ENCODE measurements at regions not wholly inside any gene's neighbourhood (a gene's known extent, or its start where the extent isn't known, plus 50 kb on each side); places are given as distances from the start of the nearest gene placed in this dataset.

DNA sequence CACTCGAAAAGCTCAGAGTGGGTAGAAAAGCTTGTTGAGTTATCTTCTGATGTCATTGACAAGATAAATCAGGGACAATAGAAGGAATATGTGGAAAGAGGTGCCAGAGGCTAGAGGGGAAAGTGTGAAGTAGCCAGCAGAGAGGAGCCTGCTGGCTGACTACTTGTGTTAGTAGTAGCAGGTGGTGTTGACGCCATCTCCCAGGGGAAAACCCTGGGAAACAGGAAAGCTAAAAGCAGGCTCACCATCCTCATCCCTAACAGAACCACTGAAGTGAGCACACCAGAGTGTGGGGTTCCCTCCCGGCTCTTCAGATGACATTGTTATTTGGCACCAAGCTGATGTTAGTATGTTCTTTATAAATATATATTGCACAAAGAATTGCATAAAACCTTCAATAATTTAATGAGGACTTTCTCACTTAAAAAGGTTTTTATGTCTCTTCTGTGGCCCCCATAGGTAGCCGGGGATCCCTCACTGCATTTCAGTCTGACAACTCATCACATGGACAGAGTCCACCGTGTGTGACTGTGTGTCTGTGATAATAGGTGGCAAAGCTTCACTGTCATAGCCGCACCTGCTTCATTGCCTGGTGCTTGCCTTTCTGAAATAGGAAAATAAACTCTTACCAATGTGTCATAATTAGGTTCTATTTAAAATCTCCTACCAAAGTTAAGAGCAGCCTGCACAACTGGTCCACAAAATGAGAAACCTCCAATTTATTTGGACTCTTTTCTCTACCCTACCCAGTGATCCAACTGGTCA is 63.2 kb upstream of the TOP3B start:
- Mint-ChIP-seq H3K36me3 (ENCODE audit: low read depth) (no peaks in the 10 kb centered on the region), H3K27me3 (peaks cover 26% of the 10 kb centered on the region), H3K4me3 (no peak overlapping the region), H3K27ac (no peak overlapping the region), H3K4me1 (peaks cover 2% of the 10 kb centered on the region), H3K9me3 (no peaks in the 10 kb centered on the region)
- intact Hi-C loops (cut with micrococcal nuclease), result no loop called here
- DNase-seq, result no peak

DNA sequence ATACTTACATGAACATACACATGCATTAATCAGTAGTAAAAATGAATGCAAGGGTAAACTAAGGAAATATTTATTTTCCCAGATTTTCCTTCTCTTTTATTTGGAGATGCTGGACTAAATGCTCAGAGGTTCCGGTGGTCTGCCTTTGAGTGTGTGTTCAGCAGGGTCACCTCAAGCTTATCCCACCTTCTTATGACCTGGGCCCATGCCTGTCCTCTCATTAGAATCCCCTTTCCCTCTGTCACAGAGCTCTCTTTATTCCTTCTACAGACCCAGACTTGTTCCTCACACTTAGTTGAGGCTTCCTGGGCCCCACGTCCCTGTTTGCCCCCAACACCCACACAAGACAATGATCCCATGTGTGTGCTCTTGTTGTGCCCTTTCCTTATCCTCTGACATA is 61.6 kb upstream of the TOP3B start:
- H3K4me1 Mint-ChIP-seq, result peaks cover 2% of the 10 kb centered on the region
- intact Hi-C loops (cut with micrococcal nuclease), result no loop called here
- H3K36me3 Mint-ChIP-seq (ENCODE audit: low read depth), result no peaks in the 10 kb centered on the region
- peaks cover 36% of the 10 kb centered on the region for H3K27me3 Mint-ChIP-seq
- no peak overlapping the region for H3K4me3 Mint-ChIP-seq
- DNase-seq, result no peak
- H3K27ac Mint-ChIP-seq, result no peak overlapping the region
- no peaks in the 10 kb centered on the region for H3K9me3 Mint-ChIP-seq

DNA sequence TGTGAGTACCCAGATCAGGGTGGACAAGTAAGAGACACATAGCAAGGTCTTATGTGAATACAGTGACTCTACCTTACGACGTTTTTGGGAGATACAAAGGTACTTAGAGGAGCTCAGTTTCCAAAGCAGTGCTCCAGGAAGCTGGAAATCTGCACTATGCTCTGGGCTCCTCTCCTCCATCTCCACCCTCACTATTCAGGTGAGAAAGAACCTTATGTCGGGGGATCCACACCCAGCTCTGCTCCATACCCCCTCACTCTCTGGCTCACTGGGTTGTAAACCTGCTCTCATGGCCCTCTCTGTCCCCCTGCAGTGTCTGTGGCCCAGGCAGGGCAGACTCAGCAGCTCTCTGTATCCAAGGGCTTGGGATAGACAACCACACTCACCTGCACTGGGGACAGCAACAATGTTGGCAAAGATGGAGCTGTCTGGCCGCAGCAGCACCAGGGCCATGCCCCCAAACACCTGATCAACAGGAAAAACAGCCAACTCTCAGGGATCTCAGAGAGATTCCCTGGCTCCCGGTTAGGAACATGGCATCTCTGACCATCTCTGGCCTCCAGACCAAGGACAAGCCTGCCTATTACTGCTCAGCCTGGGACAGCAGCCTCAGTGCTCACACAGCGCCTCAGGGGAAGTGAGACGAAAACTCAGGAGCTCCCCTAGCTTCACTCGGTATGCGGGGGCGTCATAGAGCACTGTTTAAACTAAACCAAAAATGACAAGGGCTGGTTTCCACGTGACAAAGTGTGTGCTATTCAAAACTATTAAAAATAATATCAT is 60.9 kb upstream of the TOP3B start:
- H3K4me3 Mint-ChIP-seq, result no peak overlapping the region
- H3K9me3 Mint-ChIP-seq, result no peaks in the 10 kb centered on the region
- peaks cover 2% of the 10 kb centered on the region for H3K4me1 Mint-ChIP-seq
- H3K36me3 Mint-ChIP-seq (ENCODE audit: low read depth), result no peaks in the 10 kb centered on the region
- H3K27me3 Mint-ChIP-seq, result peaks cover 32% of the 10 kb centered on the region
- H3K27ac Mint-ChIP-seq, result no peak overlapping the region
- no peak for DNase-seq
- intact Hi-C loops (cut with micrococcal nuclease), result no loop called here

DNA sequence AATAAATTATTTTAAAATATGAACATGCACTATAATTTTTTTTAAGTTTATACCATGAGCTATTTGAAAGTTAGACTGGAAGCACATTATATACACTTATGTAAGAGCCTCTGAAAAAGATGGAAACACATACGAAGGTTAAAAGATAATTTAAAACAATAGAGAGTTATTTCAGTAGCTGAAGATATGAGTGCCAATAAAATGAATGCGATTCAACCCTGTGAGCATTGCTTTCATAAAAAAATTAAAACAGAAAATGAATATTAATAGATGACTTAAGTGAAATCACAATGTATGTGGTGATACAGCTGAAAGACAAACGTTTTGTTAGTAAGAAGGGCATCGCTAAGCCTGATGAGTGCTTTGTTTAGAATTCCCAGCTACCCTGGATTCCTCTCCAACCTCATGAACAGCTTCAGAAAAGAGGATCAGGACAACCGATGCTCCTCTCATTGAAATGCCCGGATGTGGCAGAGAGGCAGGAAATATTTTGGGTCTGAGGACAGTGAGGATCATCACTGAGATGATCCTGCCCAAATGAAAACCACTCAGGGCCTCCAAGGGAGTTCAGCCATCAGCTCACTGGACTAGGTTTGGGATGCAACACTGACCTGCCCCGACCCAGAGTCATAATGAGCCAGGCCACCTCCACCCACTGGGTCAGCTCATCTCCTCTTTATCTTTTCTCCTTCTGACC is 60.2 kb upstream of the TOP3B start:
- DNase-seq, result no peak
- H3K36me3 Mint-ChIP-seq (ENCODE audit: low read depth), result no peaks in the 10 kb centered on the region
- H3K27me3 Mint-ChIP-seq, result peaks cover 30% of the 10 kb centered on the region
- intact Hi-C loops (cut with micrococcal nuclease), result no loop called here
- H3K9me3 Mint-ChIP-seq, result no peaks in the 10 kb centered on the region
- H3K27ac Mint-ChIP-seq, result no peak overlapping the region
- peaks cover 2% of the 10 kb centered on the region for H3K4me1 Mint-ChIP-seq
- no peak overlapping the region for H3K4me3 Mint-ChIP-seq

DNA sequence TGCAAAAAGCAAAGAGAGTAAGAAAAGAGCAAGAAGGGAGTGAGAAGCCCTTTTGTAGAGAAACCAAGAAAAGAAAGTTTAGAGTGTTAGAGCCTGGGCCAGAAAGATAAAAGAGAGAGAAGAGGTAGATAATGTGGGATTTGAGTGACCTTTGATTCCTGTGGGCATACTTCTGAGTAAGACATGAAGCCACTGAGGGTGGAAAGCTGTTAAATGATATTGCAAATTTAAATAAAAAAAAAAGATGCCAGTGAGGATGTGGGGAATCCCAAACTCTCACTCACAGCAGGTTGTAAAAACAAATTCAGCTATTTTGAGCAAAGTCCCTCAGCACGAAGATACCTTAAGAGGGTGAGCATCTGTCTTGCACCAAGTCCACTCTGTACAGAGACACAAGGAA is 59.4 kb upstream of the TOP3B start:
- Mint-ChIP-seq H3K4me1 (peaks cover 2% of the 10 kb centered on the region), H3K27me3 (peaks cover 28% of the 10 kb centered on the region), H3K9me3 (no peaks in the 10 kb centered on the region), H3K4me3 (no peak overlapping the region), H3K36me3 (ENCODE audit: low read depth) (no peaks in the 10 kb centered on the region), H3K27ac (no peak overlapping the region)
- DNase-seq, result no peak
- intact Hi-C loops (cut with micrococcal nuclease), result no loop called here

DNA sequence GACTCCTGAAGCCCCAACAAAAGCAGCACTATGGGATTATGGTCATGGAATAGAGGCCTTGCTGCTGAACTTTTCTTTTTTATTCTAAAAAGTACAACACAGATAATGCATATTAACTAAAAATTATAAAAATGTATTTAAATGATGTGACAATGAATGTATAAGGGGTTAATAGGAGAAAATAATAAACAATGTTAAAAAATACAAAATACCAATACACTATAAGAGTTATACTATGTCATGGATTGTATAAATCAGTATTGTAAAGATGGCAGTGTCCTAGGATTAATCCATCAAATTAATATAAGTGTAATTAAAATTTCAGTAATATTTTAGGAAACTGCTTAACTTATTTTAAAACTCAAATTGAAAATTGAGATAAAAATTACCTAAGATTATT is 58.3 kb upstream of the TOP3B start:
- Mint-ChIP-seq H3K36me3 (ENCODE audit: low read depth) (no peaks in the 10 kb centered on the region), H3K4me3 (no peak overlapping the region), H3K27me3 (peaks cover 22% of the 10 kb centered on the region)

DNA sequence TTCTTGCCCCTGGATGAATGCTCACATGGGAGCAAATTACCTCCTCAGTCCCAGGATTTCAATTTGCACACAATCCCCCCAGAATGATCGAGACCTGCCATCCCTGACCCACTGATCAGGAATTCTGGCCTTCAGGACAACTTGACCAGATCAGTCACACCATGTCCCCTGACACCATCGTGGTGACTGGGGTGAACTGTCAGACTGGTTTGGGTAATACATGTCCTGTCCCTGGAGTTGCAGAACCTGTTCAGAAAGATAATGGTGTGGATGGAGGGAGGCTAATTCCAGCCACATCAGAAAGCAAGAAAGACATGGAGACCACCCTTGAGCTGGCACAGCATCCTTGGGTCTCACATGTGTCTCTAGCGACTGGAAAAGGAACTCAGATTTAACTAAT is 57.9 kb upstream of the TOP3B start:
- Mint-ChIP-seq H3K27me3 (peaks cover 22% of the 10 kb centered on the region), H3K9me3 (no peaks in the 10 kb centered on the region), H3K36me3 (ENCODE audit: low read depth) (no peaks in the 10 kb centered on the region), H3K27ac (no peak overlapping the region), H3K4me3 (no peak overlapping the region), H3K4me1 (peaks cover 2% of the 10 kb centered on the region)
- DNase-seq, result no peak
- intact Hi-C loops (cut with micrococcal nuclease), result no loop called here

More for the DNA sequence above, 58.3 kb upstream of the TOP3B start:
- Mint-ChIP-seq H3K27ac (no peak overlapping the region), H3K4me1 (peaks cover 2% of the 10 kb centered on the region), H3K9me3 (no peaks in the 10 kb centered on the region)
- intact Hi-C loops (cut with micrococcal nuclease), result no loop called here
- DNase-seq, result no peak

DNA sequence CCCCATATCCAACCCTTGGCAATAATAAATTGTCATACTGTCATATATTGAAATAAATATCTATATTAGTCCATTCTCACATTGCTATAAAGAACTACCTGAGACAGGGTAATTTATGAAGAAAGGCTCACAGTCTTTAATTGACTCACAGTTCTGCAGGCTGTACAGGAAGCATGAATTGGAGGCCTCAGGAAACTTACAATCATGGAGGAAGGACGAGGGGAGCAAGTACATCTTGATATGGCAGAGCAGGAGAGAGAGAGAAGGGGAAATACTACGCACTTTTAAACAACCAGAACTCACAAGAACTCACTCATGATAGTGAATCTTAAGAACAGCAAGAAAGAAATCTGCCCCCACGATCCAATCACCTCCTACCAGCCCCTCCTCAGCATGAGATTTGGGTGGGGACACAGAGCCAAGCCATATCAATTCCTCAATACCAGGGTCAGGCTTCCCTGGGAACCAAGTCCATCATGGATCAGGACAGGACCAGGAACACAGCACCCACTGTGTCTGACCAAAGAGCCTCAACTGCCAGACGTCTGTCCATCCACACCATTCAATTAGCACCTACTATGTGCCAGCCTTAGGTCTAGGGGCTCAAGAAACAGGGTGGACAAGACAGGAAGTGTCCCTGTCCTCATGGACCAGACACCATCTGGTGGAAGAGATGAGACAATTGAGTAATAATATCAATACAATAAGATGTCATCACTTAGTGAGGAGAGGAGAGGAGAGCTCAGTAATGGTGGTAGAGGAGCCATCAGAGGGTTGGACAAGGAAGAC is 56.9 kb upstream of the TOP3B start:
- H3K4me3 Mint-ChIP-seq, result no peak overlapping the region
- DNase-seq, result no peak
- intact Hi-C loops (cut with micrococcal nuclease), result no loop called here

DNA sequence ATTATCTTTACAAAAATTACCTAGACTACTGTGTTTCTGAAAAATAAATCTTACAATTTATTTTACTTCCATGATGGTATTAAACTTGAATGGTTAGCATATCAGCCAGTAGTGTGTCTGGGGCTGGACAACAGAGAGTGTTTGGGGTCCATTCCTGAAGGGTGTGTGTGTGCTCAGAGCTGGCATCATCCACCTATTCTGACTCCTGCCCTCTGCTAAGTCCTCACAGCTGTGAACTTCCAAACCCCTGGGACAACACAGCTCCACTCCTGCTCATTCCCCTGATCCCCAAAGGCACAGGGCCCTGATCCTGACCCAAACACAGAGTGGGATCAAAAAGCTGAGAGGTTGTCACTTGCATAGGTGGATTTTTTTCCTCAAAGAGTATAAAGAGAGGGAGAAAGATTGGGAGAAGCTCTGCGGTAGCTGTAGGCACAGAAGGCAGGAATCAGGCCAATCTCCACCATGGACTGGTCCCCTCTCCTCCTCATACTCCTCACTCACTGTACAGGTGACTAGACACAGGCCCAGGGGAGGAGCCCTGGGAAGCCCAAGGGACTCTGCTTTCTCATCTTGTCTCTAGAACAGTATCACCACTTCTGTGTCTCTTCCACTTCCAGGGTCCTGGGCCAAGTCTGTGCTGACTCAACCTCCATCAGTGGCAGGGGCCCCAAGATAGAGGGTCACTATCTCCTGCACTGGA is 55.7 kb upstream of the TOP3B start:
- Mint-ChIP-seq H3K27me3 (peaks cover 27% of the 10 kb centered on the region), H3K27ac (no peak overlapping the region), H3K4me3 (no peak overlapping the region), H3K9me3 (no peaks in the 10 kb centered on the region), H3K4me1 (peaks cover 2% of the 10 kb centered on the region), H3K36me3 (ENCODE audit: low read depth) (no peaks in the 10 kb centered on the region)
- intact Hi-C loops (cut with micrococcal nuclease), result no loop called here
- DNase-seq, result no peak

More for the DNA sequence above, 56.9 kb upstream of the TOP3B start:
- Mint-ChIP-seq H3K4me1 (peaks cover 2% of the 10 kb centered on the region), H3K27me3 (peaks cover 27% of the 10 kb centered on the region), H3K9me3 (no peaks in the 10 kb centered on the region), H3K27ac (no peak overlapping the region), H3K36me3 (ENCODE audit: low read depth) (no peaks in the 10 kb centered on the region)

DNA sequence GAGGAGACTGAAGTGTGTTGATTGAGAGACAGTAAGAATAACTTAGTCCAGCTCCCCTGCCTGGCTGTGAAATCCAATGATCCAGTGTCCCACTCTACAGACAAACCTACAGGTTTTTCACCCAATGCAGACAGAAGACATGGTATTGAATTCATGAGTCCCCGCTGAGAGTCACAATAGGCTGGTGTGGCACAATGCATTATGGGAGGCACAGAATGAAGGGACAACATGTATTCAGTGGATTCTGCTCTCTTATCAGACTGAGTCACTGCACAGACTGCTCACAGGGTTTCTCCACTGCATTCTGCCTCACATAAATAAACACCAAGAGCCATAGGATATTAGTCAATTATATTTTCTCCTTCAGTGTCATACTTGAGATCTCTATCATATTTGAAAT is 55.2 kb upstream of the TOP3B start:
- Mint-ChIP-seq H3K36me3 (ENCODE audit: low read depth) (no peaks in the 10 kb centered on the region), H3K4me3 (no peak overlapping the region), H3K27me3 (peaks cover 26% of the 10 kb centered on the region), H3K27ac (no peak overlapping the region), H3K4me1 (peaks cover 2% of the 10 kb centered on the region), H3K9me3 (no peaks in the 10 kb centered on the region)
- no peak for DNase-seq
- intact Hi-C loops (cut with micrococcal nuclease), result no loop called here

DNA sequence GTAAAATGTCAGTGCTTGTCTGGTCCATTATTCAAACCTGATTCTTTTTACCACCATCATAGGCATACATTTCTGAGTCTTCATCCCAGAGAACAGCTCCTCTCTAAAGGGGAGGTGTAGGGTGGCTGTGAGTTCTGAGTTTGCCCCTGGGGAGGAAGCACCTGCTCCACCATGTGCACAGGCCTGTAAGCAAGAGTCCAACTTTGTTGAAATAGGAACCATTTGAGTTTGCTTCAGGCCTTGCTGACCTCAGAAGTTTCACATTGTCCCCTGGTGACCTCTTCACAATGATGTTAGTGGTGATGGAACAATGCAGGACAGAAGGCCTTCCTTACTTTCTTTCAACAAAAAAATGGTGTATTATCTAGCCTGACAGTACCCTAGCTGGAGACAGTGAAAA is 54.6 kb upstream of the TOP3B start:
- Mint-ChIP-seq H3K27me3 (peaks cover 26% of the 10 kb centered on the region), H3K4me3 (no peak overlapping the region), H3K36me3 (ENCODE audit: low read depth) (no peaks in the 10 kb centered on the region), H3K27ac (no peak overlapping the region), H3K9me3 (no peaks in the 10 kb centered on the region), H3K4me1 (peaks cover 2% of the 10 kb centered on the region)
- intact Hi-C loops (cut with micrococcal nuclease), result no loop called here
- no peak for DNase-seq

DNA sequence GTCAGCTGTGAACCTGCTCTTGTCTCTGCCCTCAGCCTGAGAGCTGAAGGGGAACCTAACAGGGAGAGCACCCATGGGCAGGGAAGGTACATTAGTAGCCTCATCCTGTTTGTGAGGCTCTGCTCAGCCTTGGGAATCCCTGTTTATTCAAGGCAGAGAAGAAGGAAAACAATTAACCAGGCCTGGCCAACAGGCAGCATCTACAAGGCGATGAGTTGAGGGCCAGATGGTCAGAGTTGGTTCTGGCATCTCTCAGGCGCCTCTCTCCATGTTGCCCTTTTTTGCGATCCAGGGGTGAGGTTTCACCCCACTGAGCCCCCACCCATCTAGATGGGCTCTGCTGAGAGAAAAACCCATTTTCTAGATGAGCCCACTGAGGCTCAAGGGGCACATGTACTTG is 54.0 kb upstream of the TOP3B start:
- H3K4me1 Mint-ChIP-seq, result no peaks in the 10 kb centered on the region
- no peak for DNase-seq
- intact Hi-C loops (cut with micrococcal nuclease), result no loop called here
- no peak overlapping the region for H3K27ac Mint-ChIP-seq
- peaks cover 22% of the 10 kb centered on the region for H3K27me3 Mint-ChIP-seq
- no peaks in the 10 kb centered on the region for H3K9me3 Mint-ChIP-seq
- H3K36me3 Mint-ChIP-seq (ENCODE audit: low read depth), result no peaks in the 10 kb centered on the region
- no peak overlapping the region for H3K4me3 Mint-ChIP-seq

DNA sequence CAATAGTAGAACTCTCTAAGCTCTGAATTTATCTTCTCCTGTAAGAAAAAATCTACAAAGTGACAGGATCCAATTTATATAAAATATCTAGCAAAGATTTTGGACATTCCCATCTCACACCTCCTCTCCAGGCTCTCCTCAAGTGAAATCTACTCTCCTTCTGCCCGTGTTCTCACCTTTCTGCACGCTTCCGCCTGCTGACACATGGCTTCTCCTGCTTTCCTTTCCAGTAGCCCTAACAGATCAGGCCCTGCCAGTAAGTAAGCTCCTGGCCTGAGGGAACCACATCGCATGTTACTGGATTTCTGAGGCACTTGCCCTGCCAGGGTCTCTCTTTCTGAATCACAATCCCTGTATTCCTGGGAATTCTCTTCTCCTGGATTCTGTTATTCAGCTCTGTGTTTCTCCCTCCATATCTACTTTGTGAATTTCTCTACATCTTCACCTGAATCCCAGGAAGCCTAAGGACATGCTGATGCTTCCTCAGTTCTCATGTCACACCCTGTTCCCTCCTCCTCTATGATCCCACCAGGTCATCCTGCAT is 53.3 kb upstream of the TOP3B start:
- no peak for DNase-seq
- intact Hi-C loops (cut with micrococcal nuclease), result no loop called here
- Mint-ChIP-seq H3K36me3 (ENCODE audit: low read depth) (no peaks in the 10 kb centered on the region), H3K27me3 (peaks cover 21% of the 10 kb centered on the region), H3K4me3 (no peak overlapping the region), H3K27ac (no peak overlapping the region), H3K9me3 (no peaks in the 10 kb centered on the region), H3K4me1 (no peaks in the 10 kb centered on the region)
